ENCODE measurements at regions not wholly inside any gene's neighbourhood (a gene's known extent, or its start where the extent isn't known, plus 50 kb on each side); places are given as distances from the start of the nearest gene placed in this dataset.

- TF ChIP-seq POLR2A (IDR thresholded peaks at IDR 0.05; ENCODE audit: low read length) (no peak), GATA1 (IDR thresholded peaks at IDR 0.05; ENCODE audit: low read depth, low read length) (no peak)
Observed at GRCh38 chr5:68652534-68652965, 437.0 kb downstream of the PIK3R1 start.
